Liver (tissue), 8 donors: ENCODE measurements at regions not wholly inside any gene's neighbourhood (a gene's known extent, or its start where the extent isn't known, plus 50 kb on each side); places are given as distances from the start of the nearest gene placed in this dataset.

Source experiments
- DNase-seq: peaks from one replicate; pipeline ENCODE4 v3.0.0-alpha.2; 2017; ENCODE audit warnings: low spot score
- H3K27ac ChIP-seq, 2 donors: one replicate each; pipeline ENCODE4 v1.7.0; 2013; ENCODE audit warnings: inconsistent platforms in 2 of 2, low read length in 2 of 2, control low read depth in 1 of 2, low read depth in 1 of 2, mild to moderate bottlenecking in 1 of 2
- H3K27me3 ChIP-seq, 4 donors: one replicate each; pipeline versions ENCODE4 v1.6.1 to v1.7.0; 2013; ENCODE audit warnings: low read length in 3 of 4, inconsistent platforms in 1 of 4, mild to moderate bottlenecking in 1 of 4, moderate library complexity in 1 of 4; ENCODE audit not compliant: control insufficient read depth in 4 of 4, insufficient read depth in 4 of 4
- H3K36me3 ChIP-seq, 4 donors: one replicate each; pipeline versions ENCODE4 v1.6.1 to v1.7.0; 2013; ENCODE audit warnings: low read length in 3 of 4, mild to moderate bottlenecking in 3 of 4, low read depth in 1 of 4, moderate library complexity in 1 of 4; ENCODE audit not compliant: control insufficient read depth in 4 of 4, insufficient read depth in 3 of 4
- H3K4me1 ChIP-seq, 4 donors: one replicate each; pipeline versions ENCODE4 v1.6.1 to v1.7.0; 2013; ENCODE audit warnings: low read length in 3 of 4, mild to moderate bottlenecking in 3 of 4, moderate library complexity in 1 of 4; ENCODE audit not compliant: control insufficient read depth in 4 of 4, insufficient read depth in 4 of 4
- H3K4me3 ChIP-seq, 3 donors: one replicate each; pipeline versions ENCODE4 v1.6.1 to v1.7.0; 2013; ENCODE audit warnings: low read length in 3 of 3, control low read depth in 1 of 3, low read depth in 1 of 3, mild to moderate bottlenecking in 1 of 3
- H3K9ac ChIP-seq, 2 donors: one replicate each; pipeline ENCODE4 v1.7.0; 2013; ENCODE audit warnings: low read length in 2 of 2, mild to moderate bottlenecking in 2 of 2, moderate library complexity in 2 of 2, control low read depth in 1 of 2, low read depth in 1 of 2
- H3K9me3 ChIP-seq, 4 donors: one replicate each; pipeline versions ENCODE4 v1.6.1 to v1.7.0; 2013; ENCODE audit warnings: low read length in 3 of 4; ENCODE audit not compliant: control insufficient read depth in 4 of 4
- CTCF ChIP-seq: fragments of 150-350 bp; IDR thresholded peaks from 2 replicates; pipeline ENCODE4 v1.5.1; 2017; ENCODE audit warnings: improper control_type of control experiment, low read depth, low read length; ENCODE audit not compliant: missing input control
- EGR1 ChIP-seq, 2 donors: IDR thresholded peaks; 2 replicates each; pipeline ENCODE4 v1.6.1; 2016 to 2018; ENCODE audit warnings: antibody characterized with exemption in 2 of 2, low read depth in 2 of 2
- FOXA1 ChIP-seq: IDR thresholded peaks from 2 replicates; pipeline ENCODE4 v1.6.1; 2016; ENCODE audit warnings: antibody characterized with exemption
- FOXA2 ChIP-seq: IDR thresholded peaks from 2 replicates; pipeline ENCODE4 v1.6.1; 2016; ENCODE audit warnings: antibody characterized with exemption
- HNF4G ChIP-seq: IDR thresholded peaks from 2 replicates; pipeline ENCODE4 v1.6.1; 2016; ENCODE audit warnings: antibody characterized with exemption
- JUND ChIP-seq, 2 donors: IDR thresholded peaks; 2 replicates each; pipeline ENCODE4 v1.6.1; 2016; ENCODE audit warnings: antibody characterized with exemption in 2 of 2
- RAD21 ChIP-seq, 2 donors: IDR thresholded peaks; 2 replicates each; pipeline ENCODE4 v1.6.1; 2016; ENCODE audit warnings: antibody characterized with exemption in 2 of 2, mild to moderate bottlenecking in 2 of 2
- RXRA ChIP-seq, 2 donors: IDR thresholded peaks; 2 replicates each; pipeline ENCODE4 v1.6.1; 2017 to 2018; ENCODE audit warnings: antibody characterized with exemption in 2 of 2, mild to moderate bottlenecking in 1 of 2
- SP1 ChIP-seq: IDR thresholded peaks from 2 replicates; pipeline ENCODE4 v1.6.1; 2018; ENCODE audit warnings: antibody characterized with exemption, mild to moderate bottlenecking
- TAF1 ChIP-seq: conservative IDR thresholded peaks from 2 replicates; pipeline ENCODE4 v1.6.1; 2016; ENCODE audit warnings: antibody characterized with exemption, mild to moderate bottlenecking
- YY1 ChIP-seq: IDR thresholded peaks from 2 replicates; pipeline ENCODE4 v1.6.1; 2016; ENCODE audit warnings: antibody characterized with exemption, mild to moderate bottlenecking
- WGBS: extraction: QIAGEN DNeasy Blood & Tissue Kit; methylation state at CpG from one replicate; pipeline ENCODE4 v1.1.7; 2013; 5-methylcytosine and 5-hydroxymethylcytosine counted together
- TF ChIP-seq, protein P1 (sequence below): IDR thresholded peaks from 2 replicates; pipeline ENCODE4 v1.6.1; 2016; ENCODE audit warnings: antibody characterized with exemption
- TF ChIP-seq, protein P2 (sequence below): IDR thresholded peaks from 2 replicates; pipeline ENCODE4 v1.6.1; 2016; ENCODE audit warnings: antibody characterized with exemption, mild to moderate bottlenecking
- TF ChIP-seq, protein P3 (sequence below): IDR thresholded peaks from 2 replicates; pipeline ENCODE4 v1.6.1; 2016; ENCODE audit warnings: antibody characterized with exemption
- donor health status: healthy.
- donor health status: healthy.
- donor health status: healthy.
- donor health status: healthy.
- donor health status: healthy.

DNA sequence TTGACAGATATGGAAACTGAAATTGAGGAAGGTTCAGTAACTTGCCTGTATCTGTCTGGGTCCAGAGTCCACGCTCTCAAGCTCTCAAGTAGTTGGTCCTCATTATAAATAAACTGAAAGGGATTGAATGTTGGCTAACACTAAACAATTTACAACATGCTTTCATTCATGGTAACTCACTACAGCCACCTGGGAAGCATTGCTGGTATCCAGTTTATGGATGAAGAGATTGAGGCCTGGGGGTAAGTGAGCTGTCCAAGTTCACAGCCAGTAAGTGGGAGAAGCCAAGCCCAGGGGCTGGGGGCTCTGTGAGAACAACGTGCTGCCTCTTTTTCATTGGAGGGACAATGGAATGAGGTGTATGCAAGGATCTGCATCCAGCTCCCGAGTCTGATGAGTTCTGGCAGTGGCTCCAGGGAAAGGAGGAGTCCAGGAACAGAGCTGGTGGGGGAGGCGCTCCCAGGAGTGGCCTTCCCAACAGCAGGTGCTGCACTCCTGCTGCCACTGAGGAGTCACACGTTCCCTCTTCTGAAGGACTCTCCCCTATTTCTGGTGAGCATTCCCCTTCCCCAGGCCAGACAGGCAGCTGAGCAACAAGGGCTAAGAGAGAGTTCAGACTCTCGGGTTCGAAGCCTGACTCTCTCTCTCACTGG is 175.8 kb downstream of the CSNK2A3 start (continued):
- TF ChIP-seq JUND (IDR thresholded peaks at IDR 0.05) (no peak), FOXA1 (no peak), HNF4G (no peak), RXRA (IDR thresholded peaks at IDR 0.05) (no peak), EGR1 (IDR thresholded peaks at IDR 0.05; ENCODE audit: low read depth in 2 of 2) (no peak)
- TF ChIP-seq, protein P1, sequence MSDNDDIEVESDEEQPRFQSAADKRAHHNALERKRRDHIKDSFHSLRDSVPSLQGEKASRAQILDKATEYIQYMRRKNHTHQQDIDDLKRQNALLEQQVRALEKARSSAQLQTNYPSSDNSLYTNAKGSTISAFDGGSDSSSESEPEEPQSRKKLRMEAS: no peak

DNA sequence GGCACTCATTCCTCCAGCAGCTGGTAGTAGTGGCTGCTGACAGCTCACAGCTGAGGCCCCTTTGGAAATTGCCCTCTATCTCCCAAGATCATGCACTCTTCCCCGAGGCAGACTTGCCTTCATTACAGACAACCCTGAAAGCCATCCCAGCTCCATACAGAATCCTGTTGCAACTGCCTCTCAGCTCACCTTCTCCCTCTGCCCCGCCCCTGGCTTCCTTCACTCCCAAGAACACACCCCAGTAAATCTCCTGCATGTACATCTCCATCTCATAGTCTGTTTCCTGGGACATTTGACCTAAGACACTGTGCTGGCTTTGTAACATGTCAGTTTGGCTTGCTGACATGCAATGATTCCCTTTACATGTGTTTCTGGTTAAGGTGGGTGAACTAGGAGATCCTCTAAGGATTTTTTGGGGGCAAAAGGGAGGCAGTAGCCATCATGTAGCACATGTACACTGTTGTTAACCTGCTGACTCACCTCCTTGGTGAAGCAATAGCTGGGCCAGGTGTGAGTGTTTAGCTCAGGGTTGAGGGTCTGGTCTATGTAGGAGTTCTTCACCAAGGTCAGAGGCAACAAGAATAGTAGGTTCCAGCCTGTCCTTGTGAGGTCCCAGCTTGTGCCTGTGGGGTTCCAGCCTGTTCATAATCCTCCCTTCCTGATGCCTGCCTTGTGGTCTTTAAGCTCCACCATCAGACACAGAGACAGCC is 179.6 kb downstream of the CSNK2A3 start:
- WGBS: 86% methylated on average over 2 of the region's 2 CpGs
- no peak overlapping the region for H3K9ac ChIP-seq
- TF ChIP-seq, protein P1: no peak
- TF ChIP-seq EGR1 (IDR thresholded peaks at IDR 0.05; ENCODE audit: low read depth in 2 of 2) (no peak), FOXA2 (no peak), RAD21 (IDR thresholded peaks at IDR 0.05) (no peak), SP1 (no peak)
- TF ChIP-seq, protein P2, sequence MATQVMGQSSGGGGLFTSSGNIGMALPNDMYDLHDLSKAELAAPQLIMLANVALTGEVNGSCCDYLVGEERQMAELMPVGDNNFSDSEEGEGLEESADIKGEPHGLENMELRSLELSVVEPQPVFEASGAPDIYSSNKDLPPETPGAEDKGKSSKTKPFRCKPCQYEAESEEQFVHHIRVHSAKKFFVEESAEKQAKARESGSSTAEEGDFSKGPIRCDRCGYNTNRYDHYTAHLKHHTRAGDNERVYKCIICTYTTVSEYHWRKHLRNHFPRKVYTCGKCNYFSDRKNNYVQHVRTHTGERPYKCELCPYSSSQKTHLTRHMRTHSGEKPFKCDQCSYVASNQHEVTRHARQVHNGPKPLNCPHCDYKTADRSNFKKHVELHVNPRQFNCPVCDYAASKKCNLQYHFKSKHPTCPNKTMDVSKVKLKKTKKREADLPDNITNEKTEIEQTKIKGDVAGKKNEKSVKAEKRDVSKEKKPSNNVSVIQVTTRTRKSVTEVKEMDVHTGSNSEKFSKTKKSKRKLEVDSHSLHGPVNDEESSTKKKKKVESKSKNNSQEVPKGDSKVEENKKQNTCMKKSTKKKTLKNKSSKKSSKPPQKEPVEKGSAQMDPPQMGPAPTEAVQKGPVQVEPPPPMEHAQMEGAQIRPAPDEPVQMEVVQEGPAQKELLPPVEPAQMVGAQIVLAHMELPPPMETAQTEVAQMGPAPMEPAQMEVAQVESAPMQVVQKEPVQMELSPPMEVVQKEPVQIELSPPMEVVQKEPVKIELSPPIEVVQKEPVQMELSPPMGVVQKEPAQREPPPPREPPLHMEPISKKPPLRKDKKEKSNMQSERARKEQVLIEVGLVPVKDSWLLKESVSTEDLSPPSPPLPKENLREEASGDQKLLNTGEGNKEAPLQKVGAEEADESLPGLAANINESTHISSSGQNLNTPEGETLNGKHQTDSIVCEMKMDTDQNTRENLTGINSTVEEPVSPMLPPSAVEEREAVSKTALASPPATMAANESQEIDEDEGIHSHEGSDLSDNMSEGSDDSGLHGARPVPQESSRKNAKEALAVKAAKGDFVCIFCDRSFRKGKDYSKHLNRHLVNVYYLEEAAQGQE: no peak
- H3K36me3 ChIP-seq: no peaks in the 10 kb centered on the region
- no peak overlapping the region for H3K4me3 ChIP-seq
- H3K4me1 ChIP-seq: no peaks in the 10 kb centered on the region
- H3K27ac ChIP-seq: no peak overlapping the region
- no peak for DNase-seq
- H3K27me3 ChIP-seq: no peaks in the 10 kb centered on the region
- no peaks in the 10 kb centered on the region for H3K9me3 ChIP-seq

- H3K36me3 ChIP-seq: no peaks in the 10 kb centered on the region
- H3K27ac ChIP-seq: no peak overlapping the region
- no peak for DNase-seq
- H3K27me3 ChIP-seq: no peaks in the 10 kb centered on the region
- no peak overlapping the region for H3K4me3 ChIP-seq
- no peak overlapping the region for H3K9ac ChIP-seq
- TF ChIP-seq, protein P1: no peak
- TF ChIP-seq TAF1 (no peak), CTCF (no peak), RXRA (IDR thresholded peaks at IDR 0.05) (no peak), FOXA2 (no peak), EGR1 (IDR thresholded peaks at IDR 0.05; ENCODE audit: low read depth in 2 of 2) (no peak), YY1 (no peak)
- TF ChIP-seq, protein P3, sequence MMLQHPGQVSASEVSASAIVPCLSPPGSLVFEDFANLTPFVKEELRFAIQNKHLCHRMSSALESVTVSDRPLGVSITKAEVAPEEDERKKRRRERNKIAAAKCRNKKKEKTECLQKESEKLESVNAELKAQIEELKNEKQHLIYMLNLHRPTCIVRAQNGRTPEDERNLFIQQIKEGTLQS: no peak
- no peaks in the 10 kb centered on the region for H3K9me3 ChIP-seq
- no peaks in the 10 kb centered on the region for H3K4me1 ChIP-seq
- 94% methylated on average over 1 of the region's 1 CpG for WGBS
These were observed 181.2 kb downstream of the CSNK2A3 start for GRCh38 chr11:11171854-11172253.
